ENCODE measurements at regions not wholly inside any gene's neighbourhood (a gene's known extent, or its start where the extent isn't known, plus 50 kb on each side); places are given as distances from the start of the nearest gene placed in this dataset.

DNA sequence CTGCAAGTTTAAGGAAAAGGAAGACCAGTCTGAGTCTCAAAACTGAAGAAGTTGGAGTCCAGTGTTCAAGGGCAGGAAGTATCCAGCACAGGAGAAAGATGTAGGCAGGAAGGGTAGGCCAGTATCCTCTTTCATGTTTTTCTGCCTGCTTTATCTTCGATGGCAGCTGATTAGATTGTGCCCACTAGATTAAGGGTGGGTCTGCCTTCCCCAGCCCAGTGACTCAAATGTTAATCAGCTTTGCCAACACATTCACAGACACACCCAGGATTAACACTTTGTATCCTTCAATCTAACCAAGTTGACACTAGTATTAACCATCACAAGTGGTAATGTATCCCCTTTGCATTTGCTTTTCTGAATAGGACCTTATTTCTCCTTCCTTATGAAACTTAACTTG lies 535.9 kb upstream of the FTMT start:
- H3K36me3 Mint-ChIP-seq = no peaks in the 10 kb centered on the region
- H3K27ac Mint-ChIP-seq = no peak overlapping the region
- no peaks in the 10 kb centered on the region for H3K4me1 Mint-ChIP-seq (ENCODE audit: unreplicated experiment)
- H3K4me3 Mint-ChIP-seq = no peak overlapping the region
- TF ChIP-seq CTCF (conservative IDR thresholded peaks at IDR 0.05) = no peak
- no peak for DNase-seq (ENCODE audit: extremely low spot score, unreplicated experiment)
- no peaks in the 10 kb centered on the region for H3K27me3 Mint-ChIP-seq
- no peaks in the 10 kb centered on the region for H3K9me3 Mint-ChIP-seq

- no peaks in the 10 kb centered on the region for H3K27me3 Mint-ChIP-seq
- no peaks in the 10 kb centered on the region for H3K9me3 Mint-ChIP-seq
- no peaks in the 10 kb centered on the region for H3K36me3 Mint-ChIP-seq
- no peak overlapping the region for H3K27ac Mint-ChIP-seq
- no peak for DNase-seq (ENCODE audit: extremely low spot score, unreplicated experiment)
- no peak overlapping the region for H3K4me3 Mint-ChIP-seq
- TF ChIP-seq CTCF (conservative IDR thresholded peaks at IDR 0.05) = no peak
- H3K4me1 Mint-ChIP-seq (ENCODE audit: unreplicated experiment) = no peaks in the 10 kb centered on the region
These were observed 532.4 kb upstream of the FTMT start for GRCh38 chr5:121319292-121319691.

GRCh38 chr5:121325930-121326329 lies 525.8 kb upstream of the FTMT start:
- Mint-ChIP-seq H3K27ac (no peak overlapping the region), H3K9me3 (no peaks in the 10 kb centered on the region), H3K4me1 (ENCODE audit: unreplicated experiment) (no peaks in the 10 kb centered on the region), H3K4me3 (no peak overlapping the region), H3K27me3 (no peaks in the 10 kb centered on the region), H3K36me3 (no peaks in the 10 kb centered on the region)
- DNase-seq (ENCODE audit: extremely low spot score, unreplicated experiment) = no peak
- TF ChIP-seq CTCF (conservative IDR thresholded peaks at IDR 0.05) = no peak

GRCh38 chr5:121350181-121350930 lies 501.3 kb upstream of the FTMT start:
- DNase-seq (ENCODE audit: extremely low spot score, unreplicated experiment) = no peak
- TF ChIP-seq CTCF (conservative IDR thresholded peaks at IDR 0.05) = no peak
- H3K27me3 Mint-ChIP-seq = no peaks in the 10 kb centered on the region

GRCh38 chr5:121366515-121366914 lies 485.2 kb upstream of the FTMT start:
- Mint-ChIP-seq H3K27me3 (no peaks in the 10 kb centered on the region), H3K9me3 (no peaks in the 10 kb centered on the region), H3K4me3 (no peak overlapping the region), H3K27ac (no peak overlapping the region), H3K4me1 (ENCODE audit: unreplicated experiment) (no peaks in the 10 kb centered on the region), H3K36me3 (no peaks in the 10 kb centered on the region)
- no peak for TF ChIP-seq CTCF (conservative IDR thresholded peaks at IDR 0.05)
- DNase-seq (ENCODE audit: extremely low spot score, unreplicated experiment) = no peak

More at GRCh38 chr5:121350181-121350930, 501.3 kb upstream of the FTMT start:
- Mint-ChIP-seq H3K4me3 (no peak overlapping the region), H3K27ac (no peak overlapping the region), H3K4me1 (ENCODE audit: unreplicated experiment) (no peaks in the 10 kb centered on the region), H3K9me3 (no peaks in the 10 kb centered on the region), H3K36me3 (no peaks in the 10 kb centered on the region)
